Stimulated activated CD8-positive, alpha-beta memory T cell treated with anti-CD3 and anti-CD28 coated beads, Interleukin-4, amount 100 ng/mL, for 48 hours (primary cell): ENCODE measurements at regions not wholly inside any gene's neighbourhood (a gene's known extent, or its start where the extent isn't known, plus 50 kb on each side); places are given as distances from the start of the nearest gene placed in this dataset.

Experiments
- DNase-seq: peaks from one replicate; pipeline ENCODE4 v3.0.0-alpha.2; 2020

- no peak for DNase-seq
These were observed 76.7 kb upstream of the PKDCC start for GRCh38 chr2:41970988-41971660.

- no peak for DNase-seq
These were observed 75.6 kb upstream of the PKDCC start for GRCh38 chr2:41972179-41972578.

DNA sequence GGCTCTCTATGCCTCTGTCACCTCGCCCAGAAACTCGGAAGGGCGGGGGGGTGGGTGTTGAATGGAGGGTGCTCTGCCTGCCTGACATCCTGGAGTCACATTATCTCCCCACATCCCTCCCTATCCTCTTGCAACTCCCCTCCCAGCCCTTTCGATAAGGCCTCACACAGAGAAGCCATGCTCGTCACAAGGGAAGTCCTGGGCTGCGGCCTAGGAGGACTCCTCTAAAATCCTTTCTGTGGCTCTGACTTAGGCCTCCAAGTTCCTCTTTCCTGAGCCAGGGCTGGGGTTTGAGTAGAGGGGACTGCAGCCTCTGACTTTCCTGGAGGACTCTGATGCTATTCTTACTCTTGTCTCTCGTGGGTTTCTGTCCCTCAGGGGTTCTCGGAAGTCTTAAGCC is 75.0 kb upstream of the PKDCC start:
- no peak for DNase-seq

GRCh38 chr2:41973871-41974270 is 74.0 kb upstream of the PKDCC start:
- DNase-seq: no peak

- no peak for DNase-seq
These were observed 66.4 kb upstream of the PKDCC start for GRCh38 chr2:41981417-41981816.

DNA sequence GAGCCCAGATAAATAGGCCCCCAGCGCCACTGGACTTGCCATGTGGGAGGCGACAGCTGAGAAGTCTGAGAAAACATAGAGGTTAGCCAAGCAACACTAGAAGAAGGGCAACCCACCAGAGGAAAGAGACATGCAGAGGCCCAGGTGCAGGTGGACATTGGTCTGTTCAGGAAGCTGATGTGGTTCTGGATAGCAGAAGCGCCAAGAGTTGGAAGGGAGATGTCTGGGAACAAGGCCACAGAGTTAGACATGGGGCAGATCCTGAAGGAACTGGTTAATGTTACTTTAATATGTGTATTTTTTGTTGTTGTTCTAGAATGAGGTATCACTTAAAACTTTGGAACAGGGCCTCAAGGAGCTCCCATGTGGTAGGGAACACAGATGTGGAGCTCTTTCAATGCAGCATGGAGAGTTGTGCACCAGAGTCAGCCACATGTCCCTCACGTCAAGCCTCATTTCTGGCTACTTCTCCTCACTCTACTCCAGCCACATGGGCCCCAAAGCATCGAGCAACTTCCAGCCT is 62.2 kb upstream of the PKDCC start:
- DNase-seq: no peak

- no peak for DNase-seq
These were observed 58.2 kb upstream of the PKDCC start for GRCh38 chr2:41989501-41990180.

- DNase-seq: no peak
These were observed 57.6 kb upstream of the PKDCC start for GRCh38 chr2:41990245-41990644.

DNA sequence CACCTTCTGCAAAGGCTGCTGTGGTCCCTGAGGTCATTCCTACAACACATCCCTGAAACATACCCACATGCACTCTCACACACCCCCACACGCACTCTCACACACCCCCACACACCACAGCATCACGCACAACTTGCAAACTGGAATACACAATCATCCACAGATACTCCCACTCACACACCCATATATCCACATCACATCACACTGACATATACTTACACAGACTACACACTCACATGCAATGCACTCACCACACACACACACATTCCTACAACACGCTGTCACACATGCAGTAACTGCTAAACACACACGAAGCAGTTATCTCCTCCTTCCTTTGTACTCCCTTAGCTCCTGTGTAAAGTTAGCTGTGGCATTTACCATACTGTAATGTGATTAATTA is 57.1 kb upstream of the PKDCC start:
- no peak for DNase-seq

DNA sequence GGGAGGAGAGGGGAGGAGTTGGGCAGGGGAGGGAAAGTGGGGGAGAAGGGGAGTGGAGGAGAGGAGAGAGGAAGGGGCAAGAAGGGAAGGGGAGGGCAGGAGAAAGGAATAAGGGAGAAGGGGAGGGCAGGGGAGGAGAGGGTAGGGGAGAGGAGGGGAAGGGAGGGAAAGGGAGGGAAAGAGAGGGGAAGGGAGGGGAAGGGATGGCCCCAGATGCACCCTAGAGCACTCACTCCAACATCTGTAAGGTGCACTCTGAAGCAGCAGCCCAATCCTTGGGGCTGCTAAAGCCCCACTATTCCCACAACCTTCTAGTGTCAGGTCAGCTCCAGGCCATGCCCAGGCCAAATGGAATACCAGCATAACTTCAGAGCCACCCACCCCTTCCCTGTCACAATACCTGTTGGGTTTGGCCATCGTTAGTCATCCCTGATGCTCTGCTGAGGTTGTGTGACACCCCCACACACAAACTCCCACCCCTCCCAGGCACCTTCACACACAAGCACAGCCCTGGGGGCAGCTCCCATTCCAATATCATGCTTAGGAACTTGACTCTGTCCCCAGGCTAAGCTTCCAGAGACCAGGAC is 55.7 kb upstream of the PKDCC start:
- no peak for DNase-seq

- no peak for DNase-seq
These were observed 55.0 kb upstream of the PKDCC start for GRCh38 chr2:41992671-41993434.

DNA sequence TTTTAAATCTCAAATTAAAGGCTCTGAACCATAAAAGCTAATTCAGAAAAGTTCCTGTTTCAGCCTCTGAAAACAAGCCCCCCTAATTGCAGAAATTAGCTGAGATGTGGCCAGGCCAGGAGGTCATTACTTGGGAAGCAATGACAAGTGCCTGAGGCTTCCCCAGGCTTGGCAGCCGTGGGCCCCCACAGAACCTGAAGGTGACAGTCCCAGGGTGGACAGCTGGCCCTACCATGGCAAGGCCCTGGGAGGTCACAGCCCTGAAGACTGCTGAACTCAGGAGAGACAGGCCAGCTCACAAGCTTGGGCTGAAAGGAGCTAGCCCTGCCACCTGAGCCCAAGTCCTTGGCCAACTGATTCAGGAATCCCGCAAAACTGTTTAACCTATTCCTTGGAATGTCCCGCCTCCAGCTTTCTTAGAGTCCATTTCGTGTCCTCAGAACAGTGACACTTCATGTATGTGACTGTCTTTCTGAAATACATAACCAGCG is 54.3 kb upstream of the PKDCC start:
- no peak for DNase-seq

DNA sequence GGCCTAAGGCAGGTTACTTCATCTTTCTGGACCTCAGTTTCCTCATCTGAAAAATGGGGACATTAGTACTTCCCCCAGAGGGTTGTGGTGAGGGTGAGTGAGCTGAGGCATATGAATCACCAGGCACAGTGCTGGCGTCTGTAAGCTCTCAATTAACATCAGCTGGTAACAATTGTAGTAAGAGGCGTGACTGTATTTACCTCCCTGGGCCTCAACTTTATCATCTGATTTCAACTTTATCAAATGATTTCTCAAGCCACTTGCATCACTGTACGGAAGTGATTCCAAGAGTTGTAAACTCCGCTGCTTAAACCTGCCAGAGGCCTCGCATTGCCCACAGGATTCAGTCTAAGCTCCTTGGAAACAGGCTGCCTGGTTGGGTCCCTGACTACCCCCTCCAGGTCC is 53.6 kb upstream of the PKDCC start:
- no peak for DNase-seq

- no peak for DNase-seq
These were observed 53.2 kb upstream of the PKDCC start for GRCh38 chr2:41994661-41995060.

DNA sequence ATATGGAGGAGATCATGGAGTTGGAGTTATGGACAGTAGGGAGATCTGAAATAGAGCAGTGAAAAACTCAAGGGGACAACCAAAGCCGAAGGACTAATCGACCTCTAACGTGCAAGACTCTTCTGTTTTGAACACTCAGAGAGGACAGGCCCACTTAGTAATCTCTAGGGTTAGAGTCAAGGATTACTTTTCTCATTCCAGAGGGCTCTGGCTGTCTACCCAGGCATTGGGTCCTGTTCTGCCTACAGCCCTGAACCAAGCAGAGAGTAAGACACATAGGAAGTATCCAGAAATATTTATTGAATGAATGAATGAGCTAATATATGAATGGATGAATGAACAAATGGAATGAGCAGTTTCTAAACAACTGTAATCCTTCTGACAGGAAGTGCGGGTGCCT is 50.3 kb upstream of the PKDCC start:
- DNase-seq: no peak
